PC-3 (cell line): ENCODE measurements at regions not wholly inside any gene's neighbourhood (a gene's known extent, or its start where the extent isn't known, plus 50 kb on each side); places are given as distances from the start of the nearest gene placed in this dataset.

Source experiments
- ATAC-seq: fragments of 200-7000 bp; cut with Tn5 transposase; 2 replicates; pipeline ENCODE4 v1.9.1; 2020; ENCODE audit warnings: mild to moderate bottlenecking, moderate library complexity
- BruUV-seq: library from RNA; stranded (reverse); fragments of 400-500 nt; replicated peaks from 2 replicates; lab custom pipeline; 2021; lab: Mats Ljungman, UMichigan
- CTCF ChIA-PET: fragments of 300-600 bp; sonication (Branson Sonifier 250); formaldehyde crosslinking; loops from one replicate; lab custom pipeline; 2022; ENCODE audit warnings: antibody characterized with exemption; lab: Charles Lee
- POLR2A ChIA-PET: fragments of 300-600 bp; sonication (Branson Sonifier 250); formaldehyde crosslinking; loops from one replicate; lab custom pipeline; 2022; ENCODE audit warnings: antibody characterized with exemption; ENCODE audit not compliant: unreplicated experiment; lab: Charles Lee
- DNase-seq: peaks from one replicate; pipeline ENCODE4 v3.0.0-alpha.2; 2015
- H2AFZ ChIP-seq: fragments of 300-600 bp; sonication (generic); 2 replicates; pipeline ENCODE4 v1.6.0; 2016; ENCODE audit warnings: antibody characterized with exemption, low read length
- H3F3A ChIP-seq: fragments of 300-600 bp; sonication (generic); one replicate; pipeline ENCODE4 v1.6.0; 2017; ENCODE audit warnings: antibody characterized with exemption, low read length, control low read depth, mild to moderate bottlenecking; ENCODE audit not compliant: unreplicated experiment
- H3K27ac ChIP-seq: fragments of 300-600 bp; sonication (generic); 2 replicates; pipeline ENCODE4 v1.5.1; 2016; ENCODE audit warnings: mild to moderate bottlenecking, low read length
- H3K27me3 ChIP-seq: fragments of 300-600 bp; sonication (generic); 2 replicates; pipeline ENCODE4 v1.6.1; 2016; ENCODE audit warnings: low read length, mixed read lengths
- H3K36me3 ChIP-seq: fragments of 300-600 bp; sonication (generic); 2 replicates; pipeline ENCODE4 v1.6.1; 2016; ENCODE audit warnings: low read depth, mixed run types, low read length, mixed read lengths
- H3K4me1 ChIP-seq: fragments of 300-600 bp; sonication (generic); 2 replicates; pipeline ENCODE4 v1.5.1; 2016; ENCODE audit warnings: low read length; ENCODE audit not compliant: insufficient read depth
- H3K4me2 ChIP-seq: fragments of 300-600 bp; sonication (generic); 2 replicates; pipeline ENCODE4 v1.6.0; 2016; ENCODE audit warnings: low read length
- H3K4me3 ChIP-seq: fragments of 300-600 bp; sonication (generic); 2 replicates; pipeline ENCODE4 v1.5.1; 2016; ENCODE audit warnings: mild to moderate bottlenecking, low read length, mixed read lengths
- H3K79me2 ChIP-seq: fragments of 300-600 bp; sonication (generic); 2 replicates; pipeline ENCODE4 v1.6.1; 2017; ENCODE audit warnings: low read length, mixed read lengths
- H3K9ac ChIP-seq: fragments of 300-600 bp; sonication (generic); 2 replicates; pipeline ENCODE4 v1.6.0; 2016; ENCODE audit warnings: mild to moderate bottlenecking, low read length
- H3K9me2 ChIP-seq: fragments of 300-600 bp; sonication (generic); replicated peaks from 2 replicates; pipeline ENCODE4 v1.6.1; 2016; ENCODE audit warnings: mixed run types, low read length, mixed read lengths
- H3K9me3 ChIP-seq: fragments of 300-600 bp; sonication (generic); 2 replicates; pipeline ENCODE4 v1.6.1; 2016; ENCODE audit warnings: low read length, mixed read lengths
- H4K20me1 ChIP-seq: fragments of 300-600 bp; sonication (generic); 2 replicates; pipeline ENCODE4 v1.6.1; 2016; ENCODE audit warnings: low read length, mixed read lengths
- EZH2 ChIP-seq: fragments of 300-600 bp; sonication (generic); IDR thresholded peaks from one replicate; pipeline ENCODE4 v1.6.1; 2017; ENCODE audit warnings: antibody characterized with exemption, mild to moderate bottlenecking, low read length; ENCODE audit not compliant: unreplicated experiment
- EZH2phosphoT487 ChIP-seq: fragments of 300-600 bp; sonication (generic); IDR thresholded peaks from 2 replicates; pipeline ENCODE4 v1.6.1; 2018; ENCODE audit warnings: mild to moderate bottlenecking, antibody characterized with exemption, low read length, borderline replicate concordance
- intact Hi-C: fragments of 100-400 bp; cut with micrococcal nuclease; formaldehyde crosslinking; loops from 2 replicates; pipeline ENCODE4 v1.9.0; 2023
- TF ChIP-seq, protein P1 (sequence below): fragments of 300-600 bp; sonication (generic); conservative IDR thresholded peaks from 2 replicates; pipeline ENCODE4 v1.5.1; 2017; ENCODE audit warnings: antibody characterized with exemption, low read depth, mild to moderate bottlenecking, low read length

- Histone ChIP-seq H3F3A (no peaks in the 10 kb centered on the region), H3K4me2 (no peak overlapping the region), H3K27ac (no peak overlapping the region), H3K36me3 (no peaks in the 10 kb centered on the region), H3K9me2 (no peaks in the 10 kb centered on the region), H3K27me3 (no peaks in the 10 kb centered on the region), H2AFZ (no peak overlapping the region), H3K79me2 (no peaks in the 10 kb centered on the region), H3K4me1 (no peaks in the 10 kb centered on the region), H4K20me1 (no peaks in the 10 kb centered on the region), H3K4me3 (no peak overlapping the region), H3K9ac (no peak overlapping the region), H3K9me3 (no peaks in the 10 kb centered on the region)
- CTCF ChIA-PET, result no interaction called here
- POLR2A ChIA-PET, result no interaction called here
- intact Hi-C loops, result loop anchor here (10.0 kb wide), 1 partner anchor 875 kb away; no protein-coding TSS in a partner anchor
- no peak for DNase-seq
- ATAC-seq, result no peak
- no TSS peak for BruUV-seq
- TF ChIP-seq EZH2phosphoT487 (no peak), EZH2 (no peak)
These were observed 189.3 kb upstream of the GPR12 start for GRCh38 chr13:26949701-26950502.

- Histone ChIP-seq H3K9me2 (no peaks in the 10 kb centered on the region), H3K9me3 (no peaks in the 10 kb centered on the region), H3K4me2 (no peak overlapping the region), H3K36me3 (no peaks in the 10 kb centered on the region), H3K79me2 (no peaks in the 10 kb centered on the region), H4K20me1 (no peaks in the 10 kb centered on the region), H3F3A (no peaks in the 10 kb centered on the region), H3K27me3 (no peaks in the 10 kb centered on the region), H3K9ac (no peak overlapping the region), H3K4me1 (no peaks in the 10 kb centered on the region), H3K27ac (no peak overlapping the region), H3K4me3 (no peak overlapping the region), H2AFZ (no peak overlapping the region)
- CTCF ChIA-PET, result no interaction called here
- POLR2A ChIA-PET, result no interaction called here
- DNase-seq, result no peak
- intact Hi-C loops, result loop anchor here (10.0 kb wide), 1 partner anchor 876 kb away; no protein-coding TSS in a partner anchor
- no peak for TF ChIP-seq EZH2phosphoT487
- TF ChIP-seq, protein P1, sequence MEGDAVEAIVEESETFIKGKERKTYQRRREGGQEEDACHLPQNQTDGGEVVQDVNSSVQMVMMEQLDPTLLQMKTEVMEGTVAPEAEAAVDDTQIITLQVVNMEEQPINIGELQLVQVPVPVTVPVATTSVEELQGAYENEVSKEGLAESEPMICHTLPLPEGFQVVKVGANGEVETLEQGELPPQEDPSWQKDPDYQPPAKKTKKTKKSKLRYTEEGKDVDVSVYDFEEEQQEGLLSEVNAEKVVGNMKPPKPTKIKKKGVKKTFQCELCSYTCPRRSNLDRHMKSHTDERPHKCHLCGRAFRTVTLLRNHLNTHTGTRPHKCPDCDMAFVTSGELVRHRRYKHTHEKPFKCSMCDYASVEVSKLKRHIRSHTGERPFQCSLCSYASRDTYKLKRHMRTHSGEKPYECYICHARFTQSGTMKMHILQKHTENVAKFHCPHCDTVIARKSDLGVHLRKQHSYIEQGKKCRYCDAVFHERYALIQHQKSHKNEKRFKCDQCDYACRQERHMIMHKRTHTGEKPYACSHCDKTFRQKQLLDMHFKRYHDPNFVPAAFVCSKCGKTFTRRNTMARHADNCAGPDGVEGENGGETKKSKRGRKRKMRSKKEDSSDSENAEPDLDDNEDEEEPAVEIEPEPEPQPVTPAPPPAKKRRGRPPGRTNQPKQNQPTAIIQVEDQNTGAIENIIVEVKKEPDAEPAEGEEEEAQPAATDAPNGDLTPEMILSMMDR, result no peak
- TF ChIP-seq EZH2, result no peak
- no peak for ATAC-seq
- no TSS peak for BruUV-seq
These were observed 187.8 kb upstream of the GPR12 start for GRCh38 chr13:26948353-26948752.

- no peaks in the 10 kb centered on the region for H3K79me2 ChIP-seq
- H3K4me2 ChIP-seq, result no peak overlapping the region
- H3K9me3 ChIP-seq, result no peaks in the 10 kb centered on the region
- no peaks in the 10 kb centered on the region for H3K9me2 ChIP-seq
- no peak overlapping the region for H3K9ac ChIP-seq
- no peaks in the 10 kb centered on the region for H3K27me3 ChIP-seq
- peaks cover 4% of the 10 kb centered on the region; the same call in 1 of the 2 replicates for H3K4me1 ChIP-seq
- CTCF ChIA-PET, result interaction anchor here (0.5 to 1.7 kb wide), 13 partner anchors 25 to 966 kb away, joined by 3 to 14 read pairs (median 5); no protein-coding TSS in a partner anchor
- no peaks in the 10 kb centered on the region for H3F3A ChIP-seq
- peak; percentile 96 for ATAC-seq
- BruUV-seq, result no TSS peak
- POLR2A ChIA-PET, result no interaction called here
- intact Hi-C loops, result loop anchor here (1.0 to 10.0 kb wide), 4 partner anchors 36 to 878 kb away; no protein-coding TSS in a partner anchor
- no peak overlapping the region for H3K27ac ChIP-seq
- TF ChIP-seq, protein P1, result peak; percentile 81
- no peak for TF ChIP-seq EZH2
- DNase-seq, result peak; percentile 70
- H4K20me1 ChIP-seq, result no peaks in the 10 kb centered on the region
- H3K36me3 ChIP-seq, result no peaks in the 10 kb centered on the region
- H2AFZ ChIP-seq, result no peak overlapping the region
- no peak overlapping the region for H3K4me3 ChIP-seq
These were observed 186.2 kb upstream of the GPR12 start for GRCh38 chr13:26946684-26947343.
